HG03045 (cell line): ENCODE measurements at regions not wholly inside any gene's neighbourhood (a gene's known extent, or its start where the extent isn't known, plus 50 kb on each side); places are given as distances from the start of the nearest gene placed in this dataset.

Source experiments
- ATAC-seq: cut with Tn5 transposase; IDR thresholded peaks from one replicate; pipeline ENCODE4 v1.9.1; 2021; ENCODE audit warnings: mild to moderate bottlenecking, moderate library complexity; ENCODE audit not compliant: unreplicated experiment

- no peak for ATAC-seq
Measured at GRCh38 chr12:42819846-42820245, 230.3 kb upstream of the PRICKLE1 start.

DNA sequence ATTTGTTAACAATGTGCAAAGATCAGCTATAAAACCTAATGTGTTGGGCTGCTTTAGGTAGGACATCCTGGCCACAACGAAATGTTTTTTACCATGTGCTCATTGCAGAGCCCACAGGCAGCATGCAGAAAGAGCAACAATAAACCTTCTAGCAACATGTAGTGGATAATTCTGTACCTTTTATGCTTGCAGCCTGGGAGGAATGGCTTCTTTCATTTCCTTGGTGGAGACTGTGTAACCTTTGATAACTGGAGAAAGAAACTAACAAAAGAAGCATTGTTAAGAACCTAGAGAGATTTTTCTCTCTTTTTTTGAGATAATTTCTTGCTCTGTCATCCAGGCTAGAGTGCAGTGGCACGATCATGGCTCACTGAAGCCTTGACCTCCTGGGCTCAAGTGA, 225.5 kb upstream of the PRICKLE1 start:
- no peak for ATAC-seq

DNA sequence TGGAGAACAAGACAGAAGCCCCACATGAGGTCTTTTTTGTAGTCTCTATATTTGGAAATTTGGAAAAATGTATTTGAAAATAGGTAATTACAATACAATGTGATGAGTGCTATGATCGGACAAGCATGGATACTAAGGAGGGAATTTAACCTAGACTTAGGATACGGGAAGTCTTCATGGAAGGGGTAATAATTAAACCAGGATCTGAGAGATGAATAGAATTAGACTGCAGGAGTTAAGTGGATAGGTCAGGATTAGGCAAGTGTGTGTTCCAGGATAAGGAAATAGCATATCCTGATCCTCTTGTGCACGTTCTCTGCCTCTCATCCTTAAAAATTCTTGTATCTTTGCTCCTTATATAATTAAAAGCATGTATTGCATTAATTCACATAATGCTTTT, 223.3 kb upstream of the PRICKLE1 start:
- ATAC-seq: no peak

DNA sequence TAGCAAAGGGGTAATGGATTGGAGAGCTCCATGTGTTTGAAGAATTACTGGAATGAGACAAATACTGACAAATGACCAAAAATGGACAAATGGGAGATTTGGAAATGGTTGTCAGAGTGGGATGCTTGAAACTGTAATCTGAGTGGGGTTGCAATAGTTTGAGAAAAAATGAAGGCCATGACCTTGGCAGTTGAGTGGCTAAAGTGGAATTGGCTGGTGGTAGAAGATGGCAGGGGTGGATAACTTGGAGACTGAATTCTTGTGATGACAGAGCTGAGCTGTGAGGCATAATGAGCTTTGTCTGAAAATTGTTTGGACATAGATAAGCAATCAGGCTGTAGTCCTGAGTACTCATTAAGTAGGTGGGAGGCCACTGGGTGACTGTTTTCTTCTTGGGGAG, 222.5 kb upstream of the PRICKLE1 start:
- ATAC-seq: no peak

DNA sequence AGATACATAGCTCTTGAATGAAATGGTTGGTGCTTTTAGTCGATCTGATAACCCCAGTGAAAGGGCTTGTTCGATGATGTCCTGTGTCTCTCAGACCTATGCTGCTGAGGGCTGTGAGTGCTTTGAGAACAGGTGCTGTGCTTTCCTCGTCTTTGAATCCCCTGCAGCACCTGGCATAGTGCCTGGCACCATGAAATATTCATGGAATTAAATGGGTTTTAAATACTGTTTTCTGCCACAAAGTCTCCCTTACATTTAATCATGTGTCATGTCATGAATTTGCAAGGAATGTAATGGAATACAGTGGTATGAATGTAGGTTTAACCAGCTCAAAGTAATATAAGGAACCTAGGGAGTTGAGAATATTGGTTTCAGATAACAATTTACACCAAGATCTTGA, 220.5 kb upstream of the PRICKLE1 start:
- no peak for ATAC-seq

DNA sequence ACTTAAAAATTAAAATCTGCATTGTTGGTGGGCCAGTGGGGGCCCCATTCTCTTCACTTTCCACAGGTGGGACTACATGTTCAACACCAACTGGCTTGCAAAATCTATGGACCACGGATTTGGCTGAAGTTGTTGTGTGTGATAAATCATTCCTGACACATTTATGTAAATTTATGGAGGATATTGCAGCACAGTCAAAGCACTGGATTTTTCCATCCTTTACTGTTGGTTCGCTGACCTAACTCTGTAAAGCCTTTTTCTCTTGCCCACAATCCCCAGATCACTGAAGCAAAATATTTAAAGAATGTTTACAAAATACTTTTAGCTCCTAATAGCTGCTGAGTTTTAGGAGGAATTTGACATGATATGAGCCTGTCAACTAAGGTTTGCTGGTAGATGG, 219.7 kb upstream of the PRICKLE1 start:
- ATAC-seq: no peak

DNA sequence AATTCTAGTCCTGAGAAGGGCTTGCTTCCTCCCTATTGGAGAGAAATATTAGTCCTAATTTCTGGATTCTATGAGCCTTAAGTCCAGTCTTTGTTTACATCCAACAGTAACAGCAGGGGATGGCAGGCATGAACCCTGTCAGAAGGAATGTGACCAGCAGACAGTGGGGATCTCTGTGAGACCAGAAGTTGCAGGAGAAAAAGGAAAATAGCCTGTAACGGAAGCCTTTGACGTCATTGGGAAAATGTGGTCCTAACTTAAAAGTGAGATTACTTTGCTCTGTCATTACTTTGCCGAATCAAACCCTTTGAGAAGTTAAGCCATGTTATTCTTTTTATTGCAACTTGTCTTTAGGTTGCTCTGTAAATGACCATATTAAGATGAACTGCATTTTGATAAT, 218.2 kb upstream of the PRICKLE1 start:
- no peak for ATAC-seq

DNA sequence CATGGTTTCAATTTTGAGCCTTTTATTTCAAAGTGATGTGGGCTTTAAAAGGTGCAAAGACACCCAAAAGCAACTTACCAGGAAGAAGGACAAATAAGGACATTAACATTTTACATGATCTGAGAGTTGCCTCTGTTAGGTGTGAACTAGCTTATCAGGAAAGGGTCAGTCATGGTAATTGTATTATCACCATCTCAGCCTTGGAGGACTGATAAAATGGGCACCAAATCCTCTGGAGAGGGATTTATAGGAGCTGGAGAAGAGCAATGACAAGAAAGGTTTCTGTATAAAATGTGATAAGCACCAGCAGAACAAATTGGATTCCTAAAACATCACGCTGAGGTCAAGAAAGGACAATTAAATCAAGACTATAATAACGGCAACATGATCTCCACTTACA, 217.7 kb upstream of the PRICKLE1 start:
- ATAC-seq: no peak

DNA sequence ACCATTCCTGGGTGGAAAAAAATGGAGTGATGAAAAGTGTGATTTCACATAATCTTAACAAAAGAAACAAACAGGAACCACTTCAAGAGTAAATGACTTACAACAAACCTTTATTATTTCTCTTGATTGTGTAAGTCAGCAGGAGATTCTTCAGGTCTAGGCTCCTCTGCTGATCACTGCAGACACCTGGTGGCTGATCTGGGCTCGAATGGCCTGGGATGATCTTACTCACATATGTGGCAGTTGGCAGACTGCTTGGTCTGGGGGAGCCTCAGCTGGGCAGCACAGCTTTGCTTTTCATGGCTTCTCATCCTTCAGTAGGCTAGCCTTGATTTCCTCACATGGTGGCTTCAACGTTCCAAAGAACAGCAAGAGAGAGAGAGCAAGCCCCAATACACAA, 215.4 kb upstream of the PRICKLE1 start:
- ATAC-seq: no peak

DNA sequence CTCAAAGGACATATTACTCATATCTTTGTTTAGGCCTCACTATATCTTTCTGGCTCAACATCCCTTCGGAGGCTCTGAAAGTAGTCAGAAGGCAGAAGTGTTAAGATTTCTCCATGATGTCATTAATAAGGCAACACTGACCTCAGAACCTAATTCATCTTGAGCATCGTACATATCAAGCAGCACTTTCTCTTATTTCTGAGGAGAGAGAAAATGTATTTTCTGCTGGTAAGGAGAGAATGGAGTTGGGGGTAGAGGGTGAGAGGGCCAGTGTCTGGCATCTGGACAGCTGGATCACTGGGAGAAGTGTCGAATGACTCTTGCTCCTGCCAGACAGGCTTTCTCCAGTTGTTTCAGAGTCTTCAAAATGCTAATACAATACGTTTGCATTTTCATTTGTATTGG, 213.2 kb upstream of the PRICKLE1 start:
- ATAC-seq: no peak

DNA sequence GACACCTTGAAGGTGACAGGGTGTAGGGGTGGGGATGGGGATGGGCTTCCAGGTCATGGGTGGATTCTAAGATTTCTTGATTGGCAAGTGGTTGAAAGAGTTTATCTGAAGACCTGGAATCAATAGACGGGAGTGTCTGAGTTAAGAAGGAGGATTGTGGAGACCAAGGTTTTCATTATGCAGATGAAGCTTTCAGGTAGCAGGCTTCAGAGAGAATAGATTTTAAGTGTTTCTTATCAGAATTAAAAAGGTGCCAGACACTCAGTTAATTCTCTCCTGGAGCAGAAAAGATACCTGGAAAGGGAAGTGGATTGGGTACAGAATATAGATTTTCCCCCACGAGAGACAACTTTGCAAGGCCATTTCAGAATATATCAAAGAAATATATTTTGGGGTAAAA, 211.7 kb upstream of the PRICKLE1 start:
- ATAC-seq: no peak

- no peak for ATAC-seq
Measured at GRCh38 chr12:42799966-42800365, 210.4 kb upstream of the PRICKLE1 start.

DNA sequence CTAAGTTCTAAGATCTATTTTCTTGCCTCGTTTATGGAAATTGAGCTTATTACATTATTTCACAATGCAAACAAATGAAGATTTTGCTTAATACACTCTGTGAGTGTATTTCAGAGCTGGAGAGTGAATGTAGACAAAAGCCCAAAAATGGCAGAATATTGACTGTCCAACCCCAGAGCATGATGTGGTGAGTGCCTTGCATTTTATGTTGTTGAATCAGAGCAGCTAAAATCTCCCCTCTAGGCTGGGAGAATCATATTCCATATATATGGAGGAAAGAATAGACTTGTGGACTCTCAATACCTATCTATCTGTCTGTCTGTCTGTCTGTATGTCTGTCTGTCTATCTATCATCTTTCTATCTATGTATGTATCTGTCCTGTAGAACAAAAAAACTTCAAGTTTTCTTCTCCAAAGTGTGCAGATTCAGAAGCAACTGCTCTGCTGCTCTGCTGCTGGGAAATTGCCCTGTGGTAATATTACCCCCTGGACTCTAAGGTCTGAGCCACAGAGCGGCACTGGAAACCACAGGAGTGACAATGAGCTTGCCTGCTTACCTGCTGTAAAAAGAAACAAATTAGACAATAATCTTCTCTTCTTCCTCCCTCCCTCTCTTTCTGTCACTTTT, 209.4 kb upstream of the PRICKLE1 start:
- ATAC-seq: no peak

DNA sequence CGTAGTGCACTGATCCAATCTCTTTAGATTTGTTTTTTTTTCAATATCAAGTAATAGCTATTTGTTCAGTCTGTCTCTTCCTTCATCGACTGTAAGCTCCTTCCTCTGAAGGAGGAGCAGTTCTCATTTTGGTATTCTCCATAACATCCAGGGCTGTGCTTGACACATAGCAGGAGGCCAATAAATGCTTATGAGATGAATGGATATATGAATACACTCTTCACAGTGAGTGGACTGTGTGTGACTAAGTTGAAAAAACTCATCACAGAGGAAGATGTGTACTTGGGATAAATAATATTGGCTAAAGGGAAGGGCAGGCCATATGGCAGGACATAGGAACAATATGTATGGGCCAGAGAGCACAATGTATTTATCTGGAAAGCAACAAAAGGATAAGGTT, 205.3 kb upstream of the PRICKLE1 start:
- ATAC-seq: no peak

- ATAC-seq: no peak
Measured at GRCh38 chr12:42793166-42793565, 203.6 kb upstream of the PRICKLE1 start.

DNA sequence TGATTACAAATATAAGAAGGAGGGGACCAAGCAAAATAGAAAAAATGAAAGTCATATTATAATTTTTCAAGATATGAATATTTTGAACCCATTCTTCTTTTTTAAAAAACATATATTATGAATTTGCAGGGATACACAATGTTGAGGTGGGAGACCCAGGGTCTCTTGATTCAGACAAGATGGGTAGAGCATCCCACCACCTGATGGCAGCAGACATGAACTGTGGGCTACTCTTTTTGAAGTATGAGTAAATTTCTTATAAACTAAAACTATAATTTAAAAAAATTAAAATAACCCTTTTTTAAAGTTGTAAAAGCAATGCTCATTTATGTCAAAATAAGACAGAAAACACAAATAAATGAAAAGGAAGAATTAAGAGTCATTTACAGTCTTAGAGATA, 202.7 kb upstream of the PRICKLE1 start:
- no peak for ATAC-seq

- ATAC-seq: no peak
Measured at GRCh38 chr12:42791399-42791798, 201.9 kb upstream of the PRICKLE1 start.

DNA sequence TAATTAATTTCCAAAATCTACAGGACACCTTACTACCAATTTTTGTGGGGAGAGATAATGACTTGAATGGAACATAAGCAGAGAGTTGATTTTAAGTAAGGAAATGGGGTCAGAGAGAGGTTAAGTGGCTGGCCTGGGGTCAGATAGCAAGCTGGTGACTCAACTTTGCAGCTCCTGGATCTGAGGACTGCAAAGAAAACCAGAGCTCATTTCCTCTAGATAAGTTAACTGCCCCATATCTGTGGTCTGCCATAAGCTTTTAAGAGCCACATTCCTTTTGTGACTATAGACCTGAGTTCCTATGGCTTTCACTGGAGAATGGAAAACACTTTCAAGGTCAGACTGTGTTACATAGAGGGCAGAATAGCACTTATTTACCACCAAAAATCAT, 201.2 kb upstream of the PRICKLE1 start:
- no peak for ATAC-seq

GRCh38 chr12:42789808-42790760, 200.5 kb upstream of the PRICKLE1 start:
- no peak for ATAC-seq

DNA sequence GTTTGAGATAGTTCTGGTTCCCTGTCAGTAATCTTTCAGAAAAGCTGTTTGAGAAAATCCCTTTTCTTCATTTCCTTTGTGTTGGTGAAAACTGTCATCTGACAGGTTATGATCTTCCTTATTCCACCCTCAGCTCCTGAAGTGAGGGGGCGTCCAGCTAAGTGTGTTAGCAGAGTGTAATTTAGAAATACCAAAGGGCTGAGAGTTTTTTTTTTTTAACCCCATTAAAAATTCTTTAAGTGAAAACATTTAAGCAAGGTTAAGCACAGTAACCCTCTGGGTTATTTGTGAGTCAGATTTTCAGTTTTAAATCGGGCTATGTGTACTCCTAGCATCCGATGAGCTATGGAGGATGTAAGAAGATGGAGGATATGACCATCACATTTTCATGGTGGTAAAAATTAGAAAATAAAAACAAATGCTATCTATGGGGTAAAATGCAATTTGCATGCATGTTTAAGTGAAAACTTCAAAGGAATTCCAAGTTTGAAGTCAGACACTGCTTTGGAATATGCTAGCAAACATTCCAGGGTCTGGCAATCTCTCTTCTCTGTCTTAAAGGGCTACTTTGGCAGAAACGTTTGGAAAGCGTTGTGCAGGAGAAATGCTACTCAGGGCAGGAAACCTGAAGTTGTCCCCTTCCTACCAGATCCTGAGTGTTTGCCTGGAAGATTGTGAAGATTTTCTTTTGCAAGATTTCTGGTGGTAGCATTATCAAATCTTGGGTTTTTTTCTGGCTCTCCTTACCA, 197.0 kb upstream of the PRICKLE1 start:
- ATAC-seq: no peak

GRCh38 chr12:42785944-42786343, 196.4 kb upstream of the PRICKLE1 start:
- ATAC-seq: no peak

GRCh38 chr12:42780671-42781070, 191.1 kb upstream of the PRICKLE1 start:
- ATAC-seq: no peak
